ENCODE measurements at regions not wholly inside any gene's neighbourhood (a gene's known extent, or its start where the extent isn't known, plus 50 kb on each side); places are given as distances from the start of the nearest gene placed in this dataset.
"Not testable (repeated sequence)": the region's sequence is repeated elsewhere in the genome, so short reads cannot be mapped to it uniquely, and the experiment has no call there.

DNA sequence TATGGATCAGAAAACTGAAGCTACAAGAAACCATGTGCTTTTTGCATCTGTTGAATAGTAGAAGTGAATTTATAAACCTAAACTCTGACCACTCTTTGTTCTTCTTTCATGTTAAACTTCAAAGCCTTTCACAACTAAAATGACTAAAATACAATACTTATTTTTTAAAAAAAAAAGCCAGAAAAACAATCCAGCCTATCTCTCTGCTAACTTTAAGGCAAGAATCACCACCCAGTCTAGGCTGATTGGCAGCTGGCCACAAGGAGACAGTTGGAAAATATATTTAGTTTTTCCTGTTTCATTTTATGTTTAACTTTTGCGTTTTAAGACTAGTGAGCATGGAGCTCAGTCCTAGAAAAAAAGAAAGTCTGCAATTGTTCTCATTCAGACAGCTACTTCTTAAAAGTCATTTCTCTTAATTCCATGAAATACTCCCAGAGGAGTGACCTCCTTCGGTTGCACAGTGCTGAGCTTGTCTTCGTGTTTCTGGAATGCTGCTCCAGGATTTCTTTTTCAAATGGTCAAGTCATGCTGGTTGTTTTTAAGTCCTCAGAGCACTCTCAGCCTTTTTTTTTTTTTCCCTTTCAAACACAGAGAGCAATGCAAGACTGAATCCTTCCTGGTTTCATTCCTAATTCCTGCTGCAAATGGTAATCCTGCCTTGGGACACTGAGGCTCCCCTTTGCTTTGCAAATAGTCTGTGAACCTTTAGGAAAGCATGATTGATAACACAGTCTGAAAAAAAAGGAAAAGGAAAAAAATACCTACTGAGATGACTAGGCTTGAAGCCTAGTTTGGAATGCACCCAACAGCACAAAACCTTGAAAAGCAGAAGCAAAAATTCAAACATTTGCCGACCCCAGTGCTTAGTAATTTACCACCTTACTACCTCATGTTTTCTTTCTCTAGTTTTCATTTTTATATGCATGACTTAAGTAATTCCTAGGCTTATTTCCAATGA lies 233.3 kb upstream of the DAAM1 start:
- DNase-seq = no peak

DNA sequence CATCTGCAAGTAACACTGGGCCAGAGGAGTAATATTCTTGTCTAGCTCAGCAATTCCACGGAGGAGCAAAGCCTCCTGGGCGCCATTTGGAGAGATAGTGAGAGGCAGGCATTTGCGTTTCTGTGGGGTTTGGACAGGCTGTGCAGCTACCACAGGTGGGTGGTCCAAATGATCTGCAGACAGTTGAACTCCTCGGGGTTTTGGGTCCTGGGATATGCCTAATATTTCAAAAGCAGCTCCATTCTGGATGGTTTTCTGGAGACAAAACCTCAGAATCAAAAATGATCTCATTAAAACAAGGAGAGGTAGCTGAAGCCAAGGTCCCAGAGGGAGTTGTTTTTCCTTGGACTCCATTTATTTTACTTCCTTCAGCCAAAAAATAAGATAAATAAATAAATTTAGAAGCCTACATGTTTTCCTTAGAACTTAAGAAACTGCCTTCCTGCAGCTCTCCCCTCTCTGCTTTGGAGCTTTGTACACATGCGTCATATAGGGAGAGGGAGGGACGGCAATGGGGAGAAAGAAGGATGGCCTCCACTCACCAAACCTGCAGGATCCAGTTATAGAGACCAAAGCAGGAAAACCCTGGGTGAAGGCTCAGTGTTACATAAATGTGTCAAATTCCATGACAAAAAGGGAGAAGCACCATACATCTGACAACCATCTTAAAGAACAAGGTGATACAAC lies 227.3 kb upstream of the DAAM1 start:
- DNase-seq = no peak

DNA sequence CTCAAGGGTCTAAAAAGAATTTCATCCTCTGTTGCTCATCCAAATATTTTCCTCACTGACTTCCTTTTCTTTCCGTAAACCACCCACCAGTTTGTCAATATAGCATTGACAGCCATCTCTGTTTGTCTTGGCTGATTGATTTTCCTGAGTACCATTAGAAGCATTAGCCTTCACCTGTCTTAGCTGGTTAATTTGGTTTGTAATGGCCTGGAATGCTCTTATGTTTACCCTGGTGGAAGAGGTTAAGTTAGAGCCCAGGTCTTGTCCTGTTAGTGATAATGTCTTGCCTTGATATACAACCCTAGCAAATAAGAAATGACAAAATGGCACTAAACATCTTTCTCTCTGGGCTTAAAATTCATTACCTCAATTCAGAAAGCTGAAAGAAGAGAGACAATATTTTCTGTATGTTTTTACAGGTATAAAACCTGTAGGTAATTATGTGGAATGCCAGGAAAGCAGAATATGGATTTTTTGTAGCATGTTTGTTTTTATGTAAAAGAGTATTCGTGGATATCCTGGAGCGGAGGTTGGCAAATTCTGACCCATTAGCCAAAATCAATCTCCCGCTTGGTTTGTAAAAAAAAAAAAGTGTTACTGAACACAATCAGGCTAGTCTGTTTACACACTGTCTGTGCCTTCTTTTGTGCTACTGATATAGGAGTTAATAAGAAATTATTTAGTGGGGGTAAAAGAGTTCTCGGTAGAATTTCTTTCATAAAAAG lies 224.4 kb upstream of the DAAM1 start:
- peak; percentile 17 for DNase-seq

DNA sequence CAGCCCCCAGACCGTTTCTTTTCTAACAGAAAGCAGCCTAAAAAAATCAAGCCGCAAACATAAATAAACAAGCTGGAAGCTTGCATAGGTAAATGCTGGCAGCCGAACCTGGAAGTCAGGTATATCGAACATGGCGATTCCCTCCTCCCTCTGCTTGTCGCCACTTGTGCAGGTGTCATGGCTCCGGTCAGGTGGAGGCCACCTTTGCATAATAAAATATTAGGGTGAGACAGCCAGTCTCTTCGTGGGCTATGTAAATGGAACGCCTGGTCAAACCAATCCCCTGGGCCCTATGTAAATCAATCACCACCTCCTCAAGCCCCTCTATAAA lies 223.9 kb upstream of the DAAM1 start:
- DNase-seq = no peak

DNA sequence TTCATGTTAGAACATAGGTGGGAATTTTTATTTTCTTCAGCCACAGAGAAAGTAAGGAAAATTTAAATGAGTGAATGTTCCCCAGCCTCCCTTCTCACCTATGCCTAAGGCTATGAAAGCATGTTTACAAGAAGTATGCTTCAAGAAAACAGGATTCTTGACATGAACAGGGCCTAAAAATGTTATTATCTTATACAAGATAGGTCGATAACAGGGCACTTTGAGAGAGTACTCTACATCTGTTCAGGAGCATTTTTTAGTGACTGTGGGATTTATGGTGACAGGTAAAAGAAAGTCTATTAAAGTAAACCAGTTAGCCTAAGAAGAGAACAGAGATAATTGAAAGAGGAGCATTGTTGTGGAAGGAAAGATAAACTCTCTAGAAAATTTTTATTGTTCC lies 222.9 kb upstream of the DAAM1 start:
- no peak for DNase-seq

DNA sequence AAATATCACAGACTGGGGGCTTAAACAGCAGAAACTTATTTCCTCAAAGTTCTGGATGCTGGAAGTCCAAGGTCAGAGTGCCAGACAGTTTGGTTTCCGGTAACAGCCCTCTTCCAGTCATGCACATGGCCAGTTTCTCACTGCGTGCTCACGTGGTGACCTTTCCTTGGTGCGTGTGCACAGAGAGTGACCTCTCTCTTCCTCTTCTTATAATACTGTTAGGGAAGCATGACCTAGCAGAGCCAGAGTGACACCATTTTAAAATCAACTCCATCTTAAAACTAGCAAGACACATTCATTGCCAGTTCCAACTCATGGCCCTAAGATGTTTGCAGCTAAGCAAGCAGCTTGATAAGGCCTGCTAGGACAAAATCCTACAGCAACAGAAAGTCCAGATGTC lies 221.5 kb upstream of the DAAM1 start:
- no peak for DNase-seq

DNA sequence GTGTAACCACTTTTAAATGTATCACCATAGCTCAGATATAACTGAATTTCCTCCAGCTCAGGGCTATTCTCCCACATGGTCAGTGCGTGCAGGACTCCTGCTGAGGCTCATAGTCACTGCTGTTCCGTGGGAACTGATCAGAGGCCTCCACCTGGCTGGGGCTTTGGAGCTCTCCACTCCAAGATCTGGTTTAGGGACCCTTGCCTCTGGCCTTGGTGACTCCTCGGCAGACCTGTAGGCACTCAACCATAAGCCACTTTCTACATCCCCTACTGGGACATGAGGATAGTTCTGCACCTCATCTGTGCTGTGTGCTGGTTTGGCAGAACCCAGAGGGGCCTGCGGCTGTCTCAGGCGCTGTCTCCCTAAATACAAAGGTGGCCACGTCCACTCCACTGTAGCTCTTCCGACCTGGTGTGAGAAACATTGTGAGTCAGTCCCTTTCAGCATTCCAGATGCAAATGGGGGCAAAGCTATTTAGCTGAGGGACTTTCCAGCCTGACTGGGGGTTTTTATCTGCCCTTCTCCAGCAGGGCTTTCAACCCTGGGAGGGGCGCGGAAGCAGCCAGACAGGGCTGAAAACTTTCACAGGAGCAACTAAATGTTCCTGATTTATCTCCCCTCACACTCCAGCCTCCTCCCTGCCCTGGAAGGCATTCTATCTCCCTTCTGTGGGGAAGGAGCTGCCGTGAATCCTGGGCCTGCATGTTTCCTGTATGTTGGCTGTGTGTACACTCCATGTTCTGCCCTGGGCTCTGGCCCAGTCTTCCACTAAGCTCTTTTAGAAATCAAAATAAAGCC lies 218.3 kb upstream of the DAAM1 start:
- DNase-seq = no peak

DNA sequence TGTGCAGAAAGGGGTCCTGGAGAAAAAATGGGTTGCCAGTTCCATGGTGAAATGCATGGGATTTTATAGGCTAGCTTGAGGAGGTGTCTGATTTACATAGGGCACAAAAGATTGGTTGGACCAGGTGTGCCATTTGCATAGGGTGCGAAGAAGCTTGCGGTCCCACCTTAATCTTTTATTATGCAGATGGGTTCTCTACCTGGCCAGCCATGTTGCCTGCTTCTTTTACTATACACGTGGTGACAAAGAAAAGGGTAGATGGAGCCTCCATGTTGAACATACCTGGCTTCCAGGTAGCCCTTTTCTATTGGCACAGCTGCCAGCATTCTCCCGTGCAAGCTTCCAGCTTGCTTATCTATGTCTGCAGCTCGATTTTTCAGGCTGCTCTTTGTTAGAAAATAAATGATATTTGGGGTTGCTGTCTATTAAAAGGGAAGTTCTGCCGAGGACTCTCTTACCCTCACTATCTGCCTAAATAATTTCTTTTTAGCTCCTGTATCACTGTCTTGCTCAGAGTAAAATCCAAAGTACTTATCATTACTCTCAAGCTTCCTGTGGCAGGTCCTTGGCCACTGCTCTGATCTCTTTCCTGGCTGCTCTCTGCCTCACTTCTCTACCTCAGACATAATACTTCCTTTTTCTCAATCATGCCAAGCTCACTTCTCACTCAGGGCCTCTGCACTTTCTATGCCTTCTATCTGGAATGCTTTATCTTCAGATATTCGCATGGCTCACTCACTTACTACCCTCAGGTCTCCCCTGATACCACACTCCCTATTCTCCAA lies 216.0 kb upstream of the DAAM1 start:
- DNase-seq = no peak

DNA sequence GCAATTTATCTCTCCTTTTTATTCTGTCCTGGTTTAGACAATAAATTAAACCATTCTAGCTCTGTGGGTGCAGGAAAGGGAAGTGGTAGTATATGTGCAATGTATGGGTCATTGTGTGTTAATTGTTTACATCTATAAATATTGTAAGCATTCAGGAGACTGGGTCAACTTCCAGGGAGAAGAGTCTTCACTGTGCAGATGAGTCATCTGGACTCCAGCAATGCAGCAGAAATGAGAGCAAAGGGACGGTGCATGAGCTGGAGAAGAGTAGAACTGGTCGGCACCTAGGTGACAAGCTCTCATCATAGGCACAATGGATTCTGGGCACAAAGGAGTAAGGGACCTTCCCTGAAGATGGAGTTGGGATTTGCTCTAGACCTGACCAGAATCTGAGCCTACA lies 211.1 kb upstream of the DAAM1 start:
- no peak for DNase-seq

DNA sequence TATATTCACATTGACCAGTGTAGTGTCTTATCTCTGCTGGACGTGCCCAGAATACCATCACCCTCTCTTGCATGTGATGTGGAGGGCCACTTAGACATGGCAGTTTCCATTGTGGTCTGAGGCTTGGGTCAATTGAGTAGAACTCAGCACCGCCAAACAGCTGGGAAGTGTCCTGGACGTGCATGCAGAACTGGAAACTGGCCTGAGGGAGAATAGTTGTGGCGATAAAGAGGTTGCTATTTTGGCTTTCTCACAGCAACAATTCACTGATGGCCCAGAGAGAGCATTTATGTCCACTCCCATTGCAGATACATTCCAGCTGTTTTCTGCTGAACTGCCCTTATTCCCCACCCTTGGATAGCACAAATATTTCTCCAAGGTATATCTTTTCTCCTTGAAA lies 210.1 kb upstream of the DAAM1 start:
- no peak for DNase-seq

DNA sequence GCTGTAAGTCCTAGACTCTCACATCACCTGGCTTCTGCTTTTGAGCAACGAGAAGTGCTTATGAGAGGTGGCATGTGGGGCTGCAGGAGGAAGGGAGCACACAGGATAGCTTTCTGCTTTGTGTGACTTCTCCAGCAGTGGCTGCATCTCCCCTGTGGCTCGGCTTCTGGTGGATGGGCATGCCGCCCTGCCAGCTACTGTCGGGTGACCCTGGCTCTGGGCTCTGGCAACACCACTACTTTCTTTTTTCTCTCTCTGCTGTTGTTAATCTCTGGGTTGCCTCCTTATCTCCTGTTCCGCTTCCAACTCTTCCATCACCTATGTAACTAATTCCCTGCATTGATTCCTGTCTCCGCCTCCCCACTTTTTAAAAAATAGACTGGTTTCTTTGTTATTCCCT lies 209.1 kb upstream of the DAAM1 start:
- no peak for DNase-seq

DNA sequence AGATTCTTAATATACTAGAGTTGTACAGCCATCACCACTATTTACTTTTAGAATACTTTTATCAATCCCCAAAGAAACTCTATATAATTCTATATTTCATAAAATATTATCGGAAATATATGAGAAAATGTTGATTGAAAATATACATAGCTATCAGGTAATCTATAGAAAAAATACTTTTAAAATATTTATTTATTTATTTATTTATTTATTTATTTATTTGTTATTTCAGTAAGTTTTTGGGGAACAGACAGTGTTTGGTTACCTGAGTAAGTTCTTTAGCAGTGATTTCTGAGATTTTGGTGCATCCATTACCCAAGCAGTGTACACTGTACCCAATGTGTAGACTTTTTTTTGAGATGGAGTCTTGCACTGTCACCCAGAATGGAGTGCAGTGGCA lies 206.6 kb upstream of the DAAM1 start:
- DNase-seq = no peak

DNA sequence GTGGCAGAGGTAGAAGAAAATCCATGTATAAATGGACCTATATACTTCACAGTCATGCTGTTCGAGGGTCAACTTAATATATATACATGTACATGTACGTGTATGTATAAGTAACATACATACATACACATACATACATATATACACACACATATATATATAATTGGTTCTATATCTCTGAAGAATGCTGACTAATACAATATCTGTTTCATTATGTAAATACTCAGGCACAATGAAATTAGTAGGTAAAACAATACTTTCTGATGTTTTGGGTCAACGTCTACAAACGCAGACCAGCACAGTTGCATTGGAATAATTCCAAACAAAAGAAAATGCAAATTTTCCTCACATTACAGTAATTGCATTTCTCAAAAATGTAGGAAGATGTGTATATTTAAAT lies 202.7 kb upstream of the DAAM1 start:
- no peak for DNase-seq

DNA sequence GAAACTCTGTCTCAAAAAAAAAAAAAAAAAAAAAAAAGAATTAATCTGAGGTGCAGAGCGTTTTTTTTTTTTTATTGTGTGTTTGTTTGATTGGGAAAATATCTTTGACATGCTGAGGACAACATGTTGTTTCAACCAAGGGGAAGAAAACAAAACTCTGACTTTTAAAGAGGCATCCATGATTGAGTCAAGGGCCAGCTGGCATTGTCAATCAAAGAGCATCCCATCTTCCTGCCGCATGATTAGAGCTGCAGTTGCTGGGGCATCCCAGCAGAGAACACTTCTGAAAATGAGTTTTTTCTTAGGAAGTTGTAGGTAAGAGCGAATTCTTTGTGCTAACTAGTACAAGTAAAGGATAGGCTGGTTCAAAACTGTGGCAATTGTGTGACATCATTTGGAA lies 200.9 kb upstream of the DAAM1 start:
- DNase-seq = no peak

DNA sequence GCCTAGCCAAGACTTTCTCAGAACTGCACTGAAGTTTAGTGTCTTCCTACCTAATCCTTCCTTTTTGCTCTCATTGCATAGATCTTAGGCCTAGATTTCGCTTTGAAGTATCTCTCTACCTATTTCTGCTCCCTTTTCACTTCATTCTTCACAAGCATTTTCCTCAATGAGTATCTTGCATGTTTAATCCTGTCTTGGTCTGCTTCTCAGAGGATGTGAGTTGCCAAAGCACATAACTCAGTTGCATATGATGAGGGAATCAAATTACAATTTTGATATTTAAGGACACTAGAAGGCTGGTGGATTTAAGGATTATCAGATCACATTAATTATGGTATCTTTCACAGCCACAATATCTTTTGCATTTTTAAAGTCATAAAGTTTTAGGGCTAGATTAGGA lies 195.5 kb upstream of the DAAM1 start:
- no peak for DNase-seq

DNA sequence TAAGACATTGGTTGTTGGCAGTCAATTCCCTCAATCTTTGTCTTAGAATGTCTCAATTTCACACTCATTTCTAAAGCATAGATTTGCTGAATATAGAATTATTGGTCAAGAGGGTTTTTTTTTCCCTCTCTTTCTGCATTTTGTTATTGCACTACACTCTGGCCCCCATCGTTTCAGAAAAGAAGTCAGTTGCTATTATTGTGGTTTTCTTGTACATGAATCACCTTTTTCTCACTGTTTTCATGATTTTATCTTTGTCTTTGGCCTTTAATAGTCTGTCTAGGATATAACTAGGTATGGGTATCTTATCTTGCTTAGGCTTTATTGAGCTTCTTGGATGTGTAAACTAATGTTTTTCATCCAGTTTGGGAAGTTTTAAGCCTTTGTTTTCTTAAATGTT lies 194.3 kb upstream of the DAAM1 start:
- DNase-seq = no peak

DNA sequence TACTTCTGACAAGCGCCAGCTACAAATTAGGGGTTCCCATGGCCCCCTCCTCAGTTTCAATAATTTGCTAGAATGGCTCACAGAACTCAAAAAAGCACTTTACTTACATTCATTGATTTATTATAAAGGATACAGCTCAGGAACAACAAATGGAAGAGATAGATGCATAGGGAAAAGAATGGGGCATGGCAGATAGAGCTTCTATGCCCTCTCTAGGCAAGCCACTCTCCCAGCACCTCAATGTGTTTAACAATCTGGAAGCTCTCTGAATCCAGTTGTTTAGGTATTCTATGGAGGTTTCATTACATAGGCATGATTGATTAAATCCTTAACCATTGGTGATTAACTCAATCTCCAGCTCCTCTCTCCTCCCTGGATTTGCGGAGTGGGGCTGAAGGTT lies 184.5 kb upstream of the DAAM1 start:
- DNase-seq = no peak

DNA sequence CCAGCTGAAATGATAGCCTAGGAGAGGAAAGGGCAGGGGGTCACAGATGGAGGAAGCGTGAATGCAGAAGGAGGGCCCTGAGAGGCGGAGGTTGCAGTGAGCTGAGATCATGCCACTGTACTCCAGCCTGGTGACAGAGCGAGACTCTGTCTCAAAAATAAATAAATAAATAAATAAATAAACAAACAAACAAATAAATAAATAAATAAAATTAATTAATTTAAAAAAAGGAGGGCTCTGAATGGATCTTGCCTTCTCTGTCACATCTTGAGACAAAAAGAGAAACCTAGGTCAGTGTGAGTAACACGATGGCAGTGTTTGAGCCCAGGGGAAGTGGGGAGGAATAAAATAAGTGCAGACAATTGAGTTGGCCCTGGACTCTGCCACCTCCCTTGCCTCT lies 182.3 kb upstream of the DAAM1 start:
- not testable (repeated sequence) for DNase-seq

DNA sequence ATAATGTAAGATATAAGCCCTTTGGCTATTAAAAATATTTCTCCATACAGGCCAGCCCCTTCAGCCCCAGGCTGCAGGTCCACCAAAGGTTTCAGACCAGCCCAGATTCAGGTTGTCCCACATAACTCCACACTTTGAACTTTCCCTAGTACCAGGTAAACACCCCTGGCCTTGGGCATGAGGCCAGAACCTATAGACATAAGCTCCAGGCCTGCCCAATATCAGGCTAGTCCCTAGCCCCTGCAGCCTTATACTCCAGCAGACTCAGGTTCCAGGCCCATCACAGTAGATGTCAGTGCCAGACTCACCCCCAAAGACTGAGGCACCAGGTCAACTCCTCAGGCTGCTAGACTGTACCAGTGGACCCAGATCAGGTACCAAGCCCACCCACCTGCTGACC lies 178.5 kb upstream of the DAAM1 start:
- DNase-seq = no peak

DNA sequence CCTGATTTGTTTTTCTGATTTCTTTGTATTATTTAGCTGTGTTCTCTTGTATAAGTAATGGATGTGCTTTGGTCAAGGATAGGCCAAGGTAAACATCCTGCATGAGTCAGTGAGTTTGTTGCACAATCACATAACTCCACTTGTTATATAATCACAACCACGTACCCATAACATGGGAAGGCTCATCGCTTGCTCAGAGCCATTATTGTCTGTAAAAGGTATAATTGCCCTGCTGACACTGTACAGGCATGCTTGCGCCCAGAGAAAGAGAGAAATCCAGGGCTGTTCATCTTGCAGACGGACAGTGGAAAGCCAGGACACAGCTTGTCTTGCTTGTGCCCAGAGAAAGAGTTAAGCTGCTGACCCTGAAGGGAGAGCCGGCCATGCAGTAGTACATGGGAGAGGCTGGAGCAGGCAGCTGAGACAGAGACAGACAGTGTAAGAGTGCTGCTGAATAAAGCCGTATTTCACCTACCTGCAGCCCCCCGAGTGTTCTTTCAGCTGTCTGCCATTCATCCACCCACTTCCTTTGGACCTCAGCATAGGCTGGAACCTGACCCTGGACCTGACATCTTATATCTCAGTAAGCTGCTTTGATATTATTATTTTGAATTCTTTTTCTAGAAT lies 174.7 kb upstream of the DAAM1 start:
- DNase-seq = no peak

DNA sequence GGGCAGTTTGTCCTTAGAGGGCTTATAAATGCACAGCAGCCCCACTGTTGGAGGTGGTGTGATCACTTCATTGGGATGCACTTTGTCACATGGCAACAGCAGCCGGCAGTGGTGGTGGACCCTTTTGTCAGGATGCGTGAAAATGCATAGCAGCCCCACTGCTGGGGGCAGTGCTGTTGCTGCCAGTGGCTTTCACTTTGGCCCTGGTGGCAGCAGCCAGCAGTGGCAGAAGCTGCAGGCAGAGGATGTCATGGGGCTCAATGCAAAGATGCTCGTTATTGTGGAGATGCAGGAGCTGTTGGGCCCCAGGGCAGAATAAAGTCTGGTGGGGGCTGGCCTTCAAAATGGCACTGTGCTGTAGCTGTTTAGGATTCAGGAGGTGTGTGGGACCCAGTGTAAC lies 173.0 kb upstream of the DAAM1 start:
- DNase-seq = no peak

Measured in NCI-H510A treated with DMSO at 0.1 percent for 48 hours (cell line).